H1 (cell line): ENCODE measurements at regions not wholly inside any gene's neighbourhood (a gene's known extent, or its start where the extent isn't known, plus 50 kb on each side); places are given as distances from the start of the nearest gene placed in this dataset.

Source experiments
- CTCF ChIA-PET: fragments of 300-600 bp; sonication (Branson Sonifier 250); formaldehyde crosslinking; loops from one replicate; lab custom pipeline; 2021; ENCODE audit not compliant: partially characterized antibody; lab: Charles Lee
- POLR2A ChIA-PET: fragments of 300-600 bp; sonication (Branson Sonifier 250); formaldehyde crosslinking; loops from one replicate; lab custom pipeline; 2021; ENCODE audit warnings: inconsistent platforms; ENCODE audit not compliant: partially characterized antibody; lab: Charles Lee
- DNase-seq, 2 experiments: peaks; one replicate each; pipeline versions ENCODE4 v3.0.0 to v3.0.0-alpha.2; 2010 to 2022; ENCODE audit warnings: low spot score in 2 of 2, low read depth in 1 of 2, mixed read lengths in 1 of 2
- FAIRE-seq: peaks from 2 replicates; lab custom pipeline; 2011; peaks lifted over from hg19 to GRCh38; lab: Jason Lieb, UNC
- H2AFZ ChIP-seq: 2 replicates; pipeline ENCODE4 v1.8.1; 2012; ENCODE audit warnings: low read length, inconsistent platforms
- H2AK5ac ChIP-seq: 2 replicates; pipeline ENCODE4 v1.6.1; 2013; ENCODE audit warnings: low read depth, low read length
- H2BK120ac ChIP-seq: replicated peaks from 2 replicates; pipeline ENCODE3; 2013; ENCODE audit warnings: low read depth, low read length, inconsistent platforms
- H2BK12ac ChIP-seq: 2 replicates; pipeline ENCODE4 v1.6.1; 2013; ENCODE audit warnings: low read depth, low read length
- H2BK15ac ChIP-seq: 2 replicates; pipeline ENCODE4 v1.6.1; 2013; ENCODE audit warnings: low read length
- H2BK20ac ChIP-seq: 2 replicates; pipeline ENCODE4 v1.6.1; 2013; ENCODE audit warnings: low read length
- H2BK5ac ChIP-seq: 2 replicates; pipeline ENCODE4 v1.6.1; 2013; ENCODE audit warnings: low read depth, low read length
- H3K14ac ChIP-seq: 2 replicates; pipeline ENCODE4 v1.6.1; 2013; ENCODE audit warnings: inconsistent platforms; ENCODE audit not compliant: insufficient read length
- H3K18ac ChIP-seq: 2 replicates; pipeline ENCODE4 v1.6.1; 2013; ENCODE audit warnings: low read length; ENCODE audit errors: extremely low read depth
- H3K23ac ChIP-seq: 2 replicates; pipeline ENCODE4 v1.6.1; 2013; ENCODE audit warnings: inconsistent platforms; ENCODE audit not compliant: insufficient read length
- H3K23me2 ChIP-seq: 2 replicates; pipeline ENCODE4 v1.6.1; 2013; ENCODE audit warnings: low read depth, low read length
- H3K27ac ChIP-seq: 2 replicates; pipeline ENCODE4 v1.6.1; 2011; ENCODE audit warnings: low read depth, low read length, inconsistent platforms
- H3K27me3 ChIP-seq, 4 experiments: replicated peaks in 1 of 4; 1 replicate in 1 of 4; 2 replicates in 3 of 4; pipeline versions ENCODE4 v1.6.1 to v1.8.1; 2011 to 2013; ENCODE audit warnings: low read length in 3 of 4, mild to moderate bottlenecking in 3 of 4, inconsistent platforms in 2 of 4, mixed read lengths in 2 of 4, moderate library complexity in 1 of 4; ENCODE audit not compliant: control insufficient read depth in 3 of 4, insufficient read depth in 3 of 4; ENCODE audit errors: extremely low read depth in 1 of 4
- H3K36me3 ChIP-seq, 4 experiments: 2 replicates each; pipeline versions ENCODE4 v1.6.1 to v1.8.1; 2011 to 2013; ENCODE audit warnings: mild to moderate bottlenecking in 4 of 4, low read length in 3 of 4, moderate library complexity in 2 of 4, control low read depth in 1 of 4, inconsistent platforms in 1 of 4; ENCODE audit not compliant: insufficient read depth in 4 of 4, control insufficient read depth in 2 of 4
- H3K4ac ChIP-seq: replicated peaks from 2 replicates; pipeline ENCODE3; 2013; ENCODE audit warnings: low read length, low read depth, mixed read lengths, inconsistent platforms; ENCODE audit not compliant: insufficient read length
- H3K4me1 ChIP-seq, 4 experiments: replicated peaks in 1 of 4; 1 replicate in 1 of 4; 2 replicates in 3 of 4; pipeline versions ENCODE4 v1.6.1 to v1.8.1; 2011 to 2013; ENCODE audit warnings: low read length in 3 of 4, inconsistent platforms in 2 of 4, mixed read lengths in 1 of 4; ENCODE audit not compliant: insufficient read depth in 4 of 4, control insufficient read depth in 3 of 4
- H3K4me2 ChIP-seq, 2 experiments: 2 replicates each; pipeline versions ENCODE4 v1.6.1 to v1.8.1; 2011 to 2013; ENCODE audit warnings: low read depth in 2 of 2, low read length in 2 of 2, control low read depth in 1 of 2, inconsistent platforms in 1 of 2, mild to moderate bottlenecking in 1 of 2; ENCODE audit not compliant: insufficient read depth in 1 of 2
- H3K4me3 ChIP-seq, 4 experiments: fragments of 200-600, 300-600 bp in 1 of 4; sonication (generic), shearing (Covaris generic), sonication (Bioruptor Twin) in 1 of 4; 2 replicates each; pipeline versions ENCODE4 v1.5.1 to v1.8.1; 2011 to 2016; ENCODE audit warnings: low read length in 4 of 4, low read depth in 3 of 4, control low read depth in 2 of 4, inconsistent platforms in 2 of 4, mild to moderate bottlenecking in 2 of 4, mixed read lengths in 1 of 4, moderate library complexity in 1 of 4; ENCODE audit not compliant: insufficient read depth in 2 of 4; ENCODE audit errors: extremely low read depth in 1 of 4
- H3K56ac ChIP-seq: replicated peaks from 2 replicates; pipeline ENCODE3; 2013; ENCODE audit warnings: low read depth, mild to moderate bottlenecking, mixed read lengths, low read length, inconsistent platforms; ENCODE audit not compliant: insufficient read length
- H3K79me1 ChIP-seq: 2 replicates; pipeline ENCODE4 v1.6.1; 2013; ENCODE audit warnings: low read depth, low read length, control low read depth
- H3K79me2 ChIP-seq, 2 experiments: 2 replicates each; pipeline versions ENCODE4 v1.6.1 to v1.8.1; 2012 to 2013; ENCODE audit warnings: low read length in 2 of 2, mild to moderate bottlenecking in 2 of 2, inconsistent platforms in 1 of 2; ENCODE audit not compliant: insufficient read depth in 2 of 2, control insufficient read depth in 1 of 2
- H3K9ac ChIP-seq, 4 experiments: replicated peaks in 1 of 4; 1 replicate in 1 of 4; 2 replicates in 3 of 4; pipeline versions ENCODE4 v1.6.1 to v1.8.1; 2011 to 2013; ENCODE audit warnings: low read depth in 3 of 4, low read length in 3 of 4, control low read depth in 2 of 4, mild to moderate bottlenecking in 2 of 4, moderate library complexity in 2 of 4, inconsistent platforms in 1 of 4; ENCODE audit errors: extremely low read depth in 1 of 4
- H3K9me3 ChIP-seq, 2 experiments: 2 replicates each; pipeline versions ENCODE4 v1.6.1 to v1.8.1; 2012 to 2013; ENCODE audit warnings: mild to moderate bottlenecking in 2 of 2, moderate library complexity in 2 of 2, control low read depth in 1 of 2, inconsistent platforms in 1 of 2, low read depth in 1 of 2, low read length in 1 of 2, mixed read lengths in 1 of 2; ENCODE audit not compliant: insufficient read depth in 2 of 2
- H4K20me1 ChIP-seq, 2 experiments: replicated peaks in 1 of 2; 2 replicates each; pipeline versions ENCODE3 to v1.8.1; 2011 to 2013; ENCODE audit warnings: inconsistent platforms in 2 of 2, low read length in 2 of 2, mild to moderate bottlenecking in 1 of 2; ENCODE audit not compliant: insufficient read depth in 2 of 2, control insufficient read depth in 1 of 2
- H4K5ac ChIP-seq: 2 replicates; pipeline ENCODE4 v1.6.1; 2013; ENCODE audit warnings: low read length, low read depth, mixed read lengths, inconsistent platforms; ENCODE audit not compliant: insufficient read length
- H4K8ac ChIP-seq: 2 replicates; pipeline ENCODE4 v1.8.0; 2013; ENCODE audit warnings: mild to moderate bottlenecking, moderate library complexity, low read length, inconsistent platforms; ENCODE audit not compliant: insufficient read depth; ENCODE audit errors: extremely low read depth
- H4K91ac ChIP-seq: replicated peaks from 2 replicates; pipeline ENCODE3; 2013; ENCODE audit warnings: low read length, mixed read lengths, inconsistent platforms; ENCODE audit not compliant: insufficient read length
- ASH2L ChIP-seq: fragments of 200-600, 300-600 bp; sonication (generic); IDR thresholded peaks from one replicate; pipeline ENCODE4 v1.7.1; 2017; ENCODE audit warnings: low read length
- GTF2F1 ChIP-seq: IDR thresholded peaks from 2 replicates; pipeline ENCODE4 v1.6.1; 2012; ENCODE audit warnings: low read depth, low read length, improper control_type of control experiment, borderline replicate concordance
- JUN ChIP-seq: IDR thresholded peaks from 2 replicates; pipeline ENCODE4 v1.6.1; 2011; ENCODE audit warnings: low read depth, mild to moderate bottlenecking, improper control_type of control experiment, low read length
- NANOG ChIP-seq: IDR thresholded peaks from 2 replicates; pipeline ENCODE4 v1.6.1; 2011; ENCODE audit warnings: low read length, low read depth, mild to moderate bottlenecking, inconsistent platforms; ENCODE audit not compliant: insufficient read depth, poor library complexity, severe bottlenecking
- NRF1 ChIP-seq: IDR thresholded peaks from 2 replicates; pipeline ENCODE4 v1.6.1; 2011; ENCODE audit warnings: mild to moderate bottlenecking, low read depth, low read length, improper control_type of control experiment
- POU5F1 ChIP-seq: IDR thresholded peaks from 2 replicates; pipeline ENCODE4 v1.6.1; 2011; ENCODE audit warnings: low read depth, mild to moderate bottlenecking, low read length, moderate library complexity
- RAD21 ChIP-seq, 2 experiments: IDR thresholded peaks in 1 of 2; conservative IDR thresholded peaks in 1 of 2; 2 replicates each; pipeline ENCODE4 v1.6.1; 2011; ENCODE audit warnings: low read depth in 2 of 2, low read length in 2 of 2, improper control_type of control experiment in 1 of 2, inconsistent platforms in 1 of 2, mild to moderate bottlenecking in 1 of 2, moderate library complexity in 1 of 2
- RXRA ChIP-seq: IDR thresholded peaks from 2 replicates; pipeline ENCODE4 v1.6.1; 2011; ENCODE audit warnings: low read depth, mild to moderate bottlenecking, low read length, moderate library complexity; ENCODE audit not compliant: insufficient read depth
- TAF1 ChIP-seq: IDR thresholded peaks from 2 replicates; pipeline ENCODE4 v1.6.1; 2011; ENCODE audit warnings: mild to moderate bottlenecking, low read depth, low read length
- TEAD4 ChIP-seq: IDR thresholded peaks from 2 replicates; pipeline ENCODE4 v1.6.1; 2012; ENCODE audit warnings: low read depth, low read length, inconsistent platforms, mixed read lengths
- WGBS, 2 experiments: shearing (Covaris generic) in 1 of 2; methylation state at CpG; one replicate each; pipeline versions ENCODE4 v1.1.6 to v1.1.7; 2013 to 2015; ENCODE audit warnings: low lambda C conversion rate in 2 of 2, mixed read lengths in 2 of 2, inconsistent platforms in 1 of 2, low coverage in 1 of 2, missing lambda C conversion rate in 1 of 2; ENCODE audit not compliant: insufficient replicate concordance in 2 of 2, insufficient coverage in 1 of 2, insufficient read length in 1 of 2; ENCODE audit errors: extremely low coverage in 1 of 2, missing lambda C conversion rate in 1 of 2; 5-methylcytosine and 5-hydroxymethylcytosine counted together
- TF ChIP-seq, protein P1 (sequence below): IDR thresholded peaks from 2 replicates; pipeline ENCODE4 v1.6.1; 2012; ENCODE audit warnings: low read length, inconsistent platforms
- TF ChIP-seq, protein P2 (sequence below): IDR thresholded peaks from 2 replicates; pipeline ENCODE4 v1.6.1; 2012; ENCODE audit warnings: inconsistent platforms

DNA sequence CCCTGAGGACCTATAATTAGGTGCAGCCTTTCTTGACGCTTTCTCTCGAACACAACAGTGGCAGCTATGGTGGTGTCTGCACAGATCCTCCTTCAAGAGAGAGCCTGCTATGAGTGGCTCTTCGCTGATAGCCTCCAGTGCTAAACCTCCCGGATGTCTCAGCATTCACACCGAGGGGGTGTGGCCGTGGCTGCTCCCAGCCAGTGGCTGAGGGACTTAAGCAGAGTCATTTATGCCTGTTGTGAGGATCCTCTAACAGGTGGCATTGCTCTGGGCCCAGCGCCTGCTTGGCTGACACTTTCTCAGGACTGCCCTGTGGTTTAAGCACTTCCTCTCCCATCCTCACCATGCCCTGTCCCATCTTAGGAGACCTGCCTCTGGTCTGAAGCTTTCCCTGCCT, 592.0 kb upstream of the LRRTM1 start:
- H3K4me1 ChIP-seq: no peaks in the 10 kb centered on the region
- no peak overlapping the region for H4K5ac ChIP-seq
- no peaks in the 10 kb centered on the region for H3K36me3 ChIP-seq
- H3K79me1 ChIP-seq: no peaks in the 10 kb centered on the region
- ChIA-PET POLR2A (no interaction called here), CTCF (interaction anchor here (1.7 kb wide), 1 partner anchor 44 kb away, joined by 4 read pairs; no protein-coding TSS in a partner anchor)
- no peak overlapping the region for H3K4me2 ChIP-seq
- no peak overlapping the region for H3K27ac ChIP-seq
- no peak overlapping the region for H3K18ac ChIP-seq
- H2AK5ac ChIP-seq: no peak overlapping the region
- H4K91ac ChIP-seq: no peak overlapping the region
- H2BK120ac ChIP-seq: no peak overlapping the region
- no peaks in the 10 kb centered on the region for H3K9me3 ChIP-seq
- no peak overlapping the region for H4K8ac ChIP-seq
- no peaks in the 10 kb centered on the region for H3K23me2 ChIP-seq
- H4K20me1 ChIP-seq: no peaks in the 10 kb centered on the region
- FAIRE-seq: no peak
- H2BK20ac ChIP-seq: 0 out of 2 replicates have a peak overlapping the region, but pooled peaks have one; percentile 53
- H3K14ac ChIP-seq: no peak overlapping the region
- H2BK5ac ChIP-seq: peak overlapping the region; percentile 38; the same call in 1 of the 2 replicates
- no peak overlapping the region; the same call in 1 of the 2 replicates for H2BK12ac ChIP-seq
- no peak overlapping the region for H3K9ac ChIP-seq
- no peak overlapping the region; the same call in 1 of the 2 replicates for H2AFZ ChIP-seq
- no peaks in the 10 kb centered on the region for H3K79me2 ChIP-seq
- WGBS, 2 experiments: 88% methylated on average over 7 of the region's 7 CpGs; no CpG with 5 or more reads in 1 of the 2 experiments
- H3K56ac ChIP-seq: no peak overlapping the region
- no peak overlapping the region for H3K23ac ChIP-seq
- no peak overlapping the region for H3K4ac ChIP-seq
- H3K4me3 ChIP-seq: no peak overlapping the region
- DNase-seq: no peak
- no peak overlapping the region for H2BK15ac ChIP-seq
- H3K27me3 ChIP-seq: no peaks in the 10 kb centered on the region
- TF ChIP-seq RAD21 (IDR thresholded peaks at IDR 0.05 in 1 of 2, conservative IDR thresholded peaks at IDR 0.05 in 1 of 2; ENCODE audit: low read depth in 2 of 2, low read length in 2 of 2): no peak
- TF ChIP-seq NANOG: no peak
- no peak for TF ChIP-seq TEAD4
- no peak for TF ChIP-seq POU5F1
- TF ChIP-seq TAF1: no peak
- no peak for TF ChIP-seq RXRA
- TF ChIP-seq, protein P1, sequence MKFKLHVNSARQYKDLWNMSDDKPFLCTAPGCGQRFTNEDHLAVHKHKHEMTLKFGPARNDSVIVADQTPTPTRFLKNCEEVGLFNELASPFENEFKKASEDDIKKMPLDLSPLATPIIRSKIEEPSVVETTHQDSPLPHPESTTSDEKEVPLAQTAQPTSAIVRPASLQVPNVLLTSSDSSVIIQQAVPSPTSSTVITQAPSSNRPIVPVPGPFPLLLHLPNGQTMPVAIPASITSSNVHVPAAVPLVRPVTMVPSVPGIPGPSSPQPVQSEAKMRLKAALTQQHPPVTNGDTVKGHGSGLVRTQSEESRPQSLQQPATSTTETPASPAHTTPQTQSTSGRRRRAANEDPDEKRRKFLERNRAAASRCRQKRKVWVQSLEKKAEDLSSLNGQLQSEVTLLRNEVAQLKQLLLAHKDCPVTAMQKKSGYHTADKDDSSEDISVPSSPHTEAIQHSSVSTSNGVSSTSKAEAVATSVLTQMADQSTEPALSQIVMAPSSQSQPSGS: no peak
- TF ChIP-seq, protein P2, sequence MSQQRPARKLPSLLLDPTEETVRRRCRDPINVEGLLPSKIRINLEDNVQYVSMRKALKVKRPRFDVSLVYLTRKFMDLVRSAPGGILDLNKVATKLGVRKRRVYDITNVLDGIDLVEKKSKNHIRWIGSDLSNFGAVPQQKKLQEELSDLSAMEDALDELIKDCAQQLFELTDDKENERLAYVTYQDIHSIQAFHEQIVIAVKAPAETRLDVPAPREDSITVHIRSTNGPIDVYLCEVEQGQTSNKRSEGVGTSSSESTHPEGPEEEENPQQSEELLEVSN: no peak
- no peak for TF ChIP-seq GTF2F1
- no peak for TF ChIP-seq ASH2L
- TF ChIP-seq NRF1: no peak
- no peak for TF ChIP-seq JUN
